ENCODE measurements at regions not wholly inside any gene's neighbourhood (a gene's known extent, or its start where the extent isn't known, plus 50 kb on each side); places are given as distances from the start of the nearest gene placed in this dataset.

- no peak for TF ChIP-seq CTCF (IDR thresholded peaks at IDR 0.05; ENCODE audit: borderline replicate concordance, insufficient read depth, low read depth, low read length)
- H3K4me3 ChIP-seq (ENCODE audit: low read depth, low read length), result no peak overlapping the region
Measured at GRCh38 chr4:24727390-24728224, 67.8 kb upstream of the SOD3 start.

DNA sequence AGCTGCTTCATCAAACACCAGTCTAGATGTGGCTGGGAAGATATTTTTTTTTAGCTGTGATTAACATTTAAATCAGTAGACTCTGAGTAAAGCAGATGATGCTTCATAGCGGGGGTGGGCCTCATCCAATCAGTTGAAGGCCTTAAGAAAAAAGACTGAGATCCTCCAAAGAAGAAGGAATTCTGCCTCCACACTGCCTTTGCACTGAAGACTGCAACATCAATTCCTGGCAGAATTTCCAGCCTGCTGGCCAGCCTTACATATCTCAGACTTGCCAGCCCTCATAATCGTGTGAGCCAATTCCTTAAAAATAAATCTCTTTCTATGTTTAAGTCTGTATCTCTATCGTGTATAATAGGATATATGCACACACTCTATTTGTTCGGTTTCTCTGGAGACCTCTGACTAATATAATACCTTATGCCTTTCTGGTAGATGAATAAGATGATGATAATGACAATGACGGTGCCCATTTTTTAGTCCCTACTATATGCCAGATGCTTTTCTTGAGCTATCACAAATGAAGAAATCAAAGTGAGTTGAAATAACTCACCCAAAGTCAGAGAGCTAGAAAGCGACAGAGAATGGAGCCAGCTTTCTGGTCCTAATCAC lies 66.1 kb upstream of the SOD3 start:
- TF ChIP-seq CTCF (IDR thresholded peaks at IDR 0.05; ENCODE audit: borderline replicate concordance, insufficient read depth, low read depth, low read length), result no peak

GRCh38 chr4:24730256-24731001 lies 64.9 kb upstream of the SOD3 start:
- no peak overlapping the region for H3K4me3 ChIP-seq (ENCODE audit: low read depth, low read length)
- no peak for TF ChIP-seq CTCF (IDR thresholded peaks at IDR 0.05; ENCODE audit: borderline replicate concordance, insufficient read depth, low read depth, low read length)

More for the DNA sequence above, 66.1 kb upstream of the SOD3 start:
- no peak overlapping the region for H3K4me3 ChIP-seq (ENCODE audit: low read depth, low read length)

GRCh38 chr4:24731448-24731847 lies 63.9 kb upstream of the SOD3 start:
- no peak overlapping the region for H3K4me3 ChIP-seq (ENCODE audit: low read depth, low read length)
- TF ChIP-seq CTCF (IDR thresholded peaks at IDR 0.05; ENCODE audit: borderline replicate concordance, insufficient read depth, low read depth, low read length), result no peak

- H3K4me3 ChIP-seq (ENCODE audit: low read depth, low read length), result no peak overlapping the region
- TF ChIP-seq CTCF (IDR thresholded peaks at IDR 0.05; ENCODE audit: borderline replicate concordance, insufficient read depth, low read depth, low read length), result no peak
Measured at GRCh38 chr4:24734511-24734910, 60.9 kb upstream of the SOD3 start.

- H3K4me3 ChIP-seq (ENCODE audit: low read depth, low read length), result no peak overlapping the region
- peak; percentile 40 for TF ChIP-seq CTCF (IDR thresholded peaks at IDR 0.05; ENCODE audit: borderline replicate concordance, insufficient read depth, low read depth, low read length)
Measured at GRCh38 chr4:24736066-24736465, 59.3 kb upstream of the SOD3 start.
